NCI-H748 treated with DMSO at 0.1 percent for 48 hours (cell line): ENCODE measurements at regions not wholly inside any gene's neighbourhood (a gene's known extent, or its start where the extent isn't known, plus 50 kb on each side); places are given as distances from the start of the nearest gene placed in this dataset.

Experiments used
- DNase-seq: peaks from one replicate; lab custom pipeline; 2025; lab: John Stamatoyannopoulos, UW

- DNase-seq = no peak
Observed at GRCh38 chr13:73934771-73935170, 199.4 kb downstream of the KLF12 start.

DNA sequence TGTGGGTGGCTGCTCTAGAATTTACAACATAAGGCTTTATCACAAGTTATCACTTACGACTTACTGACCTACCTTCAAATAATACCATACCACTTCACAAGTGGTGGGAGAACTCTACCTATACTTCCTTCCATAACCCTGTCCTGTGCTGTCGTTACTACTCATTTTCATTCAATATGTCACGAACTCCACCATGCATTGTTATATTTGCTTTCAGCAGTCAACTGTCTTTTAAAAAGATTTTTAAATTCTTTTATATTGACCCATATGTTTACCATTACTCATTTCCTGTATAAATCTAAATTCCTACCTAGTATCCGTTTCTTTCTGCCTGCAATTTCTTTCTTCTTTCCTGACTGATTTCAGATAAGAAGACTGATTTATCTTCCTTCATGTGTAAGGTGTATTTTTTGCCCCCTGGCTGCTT is 200.0 kb downstream of the KLF12 start:
- DNase-seq = no peak

DNA sequence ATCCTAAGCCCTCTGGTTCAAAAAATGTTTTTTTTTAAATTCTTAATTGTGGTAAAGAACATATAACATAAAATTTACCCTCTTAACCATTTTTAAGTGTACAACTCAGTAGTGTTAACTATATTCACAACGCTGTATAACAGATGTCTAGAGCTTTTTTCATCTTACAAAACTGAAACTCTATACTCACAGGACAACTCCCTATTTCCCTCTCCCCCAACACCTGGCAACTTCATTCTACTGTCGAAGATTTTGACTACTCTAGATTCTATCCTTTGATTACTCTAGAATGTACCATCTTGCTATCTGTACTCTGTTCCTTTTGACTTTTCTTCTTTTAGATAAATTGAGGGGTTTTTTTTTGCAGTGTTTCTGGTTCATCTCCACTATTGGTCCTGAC is 200.4 kb downstream of the KLF12 start:
- DNase-seq = no peak

- no peak for DNase-seq
Observed at GRCh38 chr13:73932091-73932490, 202.1 kb downstream of the KLF12 start.

DNA sequence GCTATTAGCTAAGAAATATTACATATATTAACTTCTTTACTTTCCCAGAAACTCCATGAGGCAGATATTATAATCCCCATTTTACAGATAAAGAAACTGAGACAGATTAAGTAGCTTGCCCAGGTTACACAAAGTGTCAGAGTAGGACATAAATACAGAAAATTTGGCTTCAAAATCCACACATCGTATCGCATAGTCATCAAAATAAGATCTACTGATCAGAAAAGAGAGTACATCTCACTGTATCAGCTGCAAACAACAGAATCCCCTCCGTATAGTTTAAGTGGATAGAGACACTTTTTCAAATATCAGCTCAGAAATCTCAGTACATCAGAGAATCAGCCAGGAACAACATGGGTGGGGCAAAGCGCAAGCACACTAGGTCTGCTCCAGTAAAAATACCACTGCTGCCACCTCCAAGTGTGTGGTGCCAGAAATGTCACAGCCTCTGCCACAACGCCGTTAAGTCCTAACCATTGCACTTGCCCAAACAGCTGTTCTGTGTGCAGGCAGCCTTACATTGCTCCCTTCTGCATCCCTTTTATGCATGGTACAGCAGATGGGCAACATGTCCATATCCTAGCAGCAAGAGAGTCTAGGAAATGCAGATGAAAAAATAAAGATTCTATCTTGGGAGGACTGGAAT is 204.8 kb downstream of the KLF12 start:
- DNase-seq = no peak

DNA sequence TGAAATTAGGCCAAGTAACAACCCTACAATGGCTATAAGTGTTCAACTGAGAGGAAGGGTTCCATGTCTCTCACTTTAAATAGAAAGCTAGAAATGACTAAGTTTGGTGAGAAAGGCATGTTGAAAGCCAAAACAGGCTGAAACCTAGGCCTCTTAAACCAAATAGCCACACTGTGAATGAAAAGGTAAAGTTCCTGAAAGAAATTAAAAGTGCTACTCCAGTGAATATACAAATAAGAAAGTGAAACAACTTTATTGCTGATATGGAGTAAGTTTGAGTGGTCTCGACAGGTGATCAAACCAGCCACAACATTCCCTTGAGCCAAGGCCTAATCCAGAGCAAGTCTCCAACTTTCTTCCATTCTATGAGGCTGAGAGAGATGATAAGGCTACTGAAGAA is 209.6 kb downstream of the KLF12 start:
- DNase-seq = no peak

DNA sequence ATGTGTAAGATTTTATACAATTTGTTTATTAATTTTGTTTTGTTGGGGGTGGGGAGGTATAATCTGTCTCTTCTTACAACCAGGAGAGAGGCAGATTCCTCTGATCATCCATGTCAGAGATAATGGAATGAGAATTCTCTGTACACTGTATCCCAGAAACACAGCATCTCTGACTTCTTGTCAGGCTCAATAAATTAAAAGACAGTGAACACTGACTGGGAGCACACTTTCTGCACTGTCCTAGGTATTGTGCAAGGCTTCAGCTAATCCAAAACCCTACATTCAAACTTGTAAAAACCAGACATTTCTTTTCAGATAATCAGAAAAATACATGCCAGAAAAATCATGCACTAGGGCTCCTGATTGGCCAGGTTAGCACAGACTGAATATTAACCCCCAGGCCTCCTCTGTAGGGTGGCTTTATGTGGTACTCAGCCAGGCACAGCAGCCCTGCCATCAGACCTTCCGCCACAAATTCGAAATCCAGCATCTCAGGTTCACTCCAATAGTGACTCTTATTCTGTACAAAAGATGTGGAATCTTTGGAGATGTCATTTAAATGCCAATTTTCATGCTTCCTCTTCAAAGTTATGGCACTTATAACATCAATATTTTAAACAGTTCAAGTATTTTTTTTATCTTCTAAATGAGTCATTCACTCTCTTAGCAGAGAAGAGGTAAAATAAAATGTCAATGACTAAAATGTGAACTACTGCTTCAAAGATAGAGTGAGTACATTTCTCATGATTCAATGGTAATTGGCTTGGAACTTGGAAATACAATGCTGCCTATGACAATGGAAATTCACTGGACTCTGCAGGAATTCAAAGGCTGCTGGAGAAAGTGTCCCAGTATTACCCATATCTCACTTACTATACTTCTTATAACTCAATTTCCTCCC is 211.5 kb downstream of the KLF12 start:
- no peak for DNase-seq

DNA sequence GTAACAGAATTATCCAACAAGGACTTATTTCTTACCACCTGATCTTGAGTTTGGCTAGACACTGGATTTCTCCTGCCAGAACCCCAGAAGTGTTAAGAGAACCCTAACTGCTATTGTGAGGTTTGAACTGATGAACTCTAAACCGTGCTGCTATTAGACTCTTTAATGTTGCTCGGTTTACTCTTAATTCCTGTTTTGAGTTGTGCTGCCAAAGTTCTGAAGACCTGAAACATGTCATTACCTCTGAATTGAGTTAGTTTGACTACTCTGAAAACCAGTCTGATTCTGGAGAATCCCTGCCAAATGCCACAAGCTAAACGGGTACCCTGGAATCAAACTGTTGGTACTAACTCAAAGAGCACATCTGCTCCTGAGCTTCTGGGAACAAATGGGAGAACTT is 215.5 kb downstream of the KLF12 start:
- DNase-seq = no peak

- no peak for DNase-seq
Observed at GRCh38 chr13:73913751-73914518, 220.3 kb downstream of the KLF12 start.

GRCh38 chr13:73913079-73913740 is 221.0 kb downstream of the KLF12 start:
- DNase-seq = no peak

- DNase-seq = no peak
Observed at GRCh38 chr13:73911361-73911760, 222.8 kb downstream of the KLF12 start.

DNA sequence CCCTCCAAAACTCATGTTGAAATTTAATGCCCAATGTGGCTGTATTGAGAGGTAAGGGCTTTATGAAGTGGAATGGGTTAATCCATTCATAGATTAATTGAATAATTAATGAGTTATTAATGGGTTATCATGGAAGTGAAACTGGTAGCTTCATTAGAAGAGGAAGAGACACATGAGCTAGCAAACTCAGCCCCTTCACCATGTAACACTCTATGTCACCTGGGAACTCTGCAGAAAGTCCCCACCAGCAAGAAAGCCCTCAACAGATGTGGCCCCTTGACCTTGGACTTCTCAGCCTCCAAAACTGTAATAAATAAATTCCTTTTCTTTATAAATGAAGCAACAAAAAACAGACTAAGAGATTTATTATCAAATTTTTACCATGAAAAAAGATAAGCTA is 223.5 kb downstream of the KLF12 start:
- DNase-seq = no peak

- no peak for DNase-seq
Observed at GRCh38 chr13:73908809-73909208, 225.4 kb downstream of the KLF12 start.

DNA sequence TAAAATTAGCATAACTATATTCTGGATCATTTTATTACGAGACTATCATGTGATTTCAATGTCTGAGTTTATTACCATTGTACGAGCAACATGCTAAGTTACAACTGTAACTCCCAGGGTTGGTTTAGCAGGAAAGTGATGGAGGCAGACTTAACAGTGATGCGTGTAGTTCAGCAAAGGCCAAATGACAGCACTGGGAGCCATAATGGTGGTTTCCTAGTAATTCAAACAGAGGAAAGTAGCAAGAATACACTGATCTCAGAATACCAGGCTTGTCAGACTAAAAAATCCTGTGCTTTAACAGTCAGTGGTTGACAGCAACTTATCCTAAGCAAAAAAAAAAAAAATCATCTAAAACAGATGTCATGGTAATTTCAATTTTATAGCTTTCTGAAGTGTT is 229.6 kb downstream of the KLF12 start:
- DNase-seq = no peak

DNA sequence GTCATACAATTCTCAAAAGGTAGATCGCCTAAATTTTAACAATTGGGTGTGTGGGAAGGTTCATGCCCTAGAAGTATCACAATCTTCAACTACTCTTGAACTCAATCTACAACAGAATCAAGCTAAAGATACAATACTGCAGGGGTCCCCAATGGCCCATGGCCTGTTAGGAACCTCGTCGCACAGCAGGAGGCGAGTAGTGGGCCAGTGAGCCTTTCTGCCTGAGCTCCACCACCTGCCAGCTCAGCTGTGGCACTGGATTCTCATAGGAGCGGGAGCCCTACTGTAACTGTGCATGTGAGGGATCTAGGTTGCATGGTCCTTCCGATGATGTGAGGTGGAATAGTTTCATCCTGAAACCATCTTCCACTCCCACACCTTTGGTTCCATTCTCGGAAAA is 230.6 kb downstream of the KLF12 start:
- no peak for DNase-seq

DNA sequence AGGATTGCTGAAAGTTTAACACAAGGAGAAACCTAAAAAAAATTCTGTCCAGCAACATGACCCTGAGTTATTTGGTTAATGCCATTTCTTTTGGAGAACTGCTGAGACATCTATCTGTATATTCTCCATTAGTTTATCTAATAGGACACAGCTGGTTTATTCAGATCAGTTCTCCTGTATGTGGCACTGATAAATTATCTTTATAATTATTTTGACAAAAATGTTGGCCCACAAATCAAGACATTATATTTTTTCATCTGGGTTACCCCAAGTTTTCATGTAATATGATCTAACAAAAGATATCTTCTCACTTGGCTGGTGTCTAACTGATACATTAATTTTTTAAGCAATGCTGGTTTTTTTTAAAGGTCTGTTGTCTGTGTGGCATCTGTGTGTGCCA is 231.4 kb downstream of the KLF12 start:
- no peak for DNase-seq

DNA sequence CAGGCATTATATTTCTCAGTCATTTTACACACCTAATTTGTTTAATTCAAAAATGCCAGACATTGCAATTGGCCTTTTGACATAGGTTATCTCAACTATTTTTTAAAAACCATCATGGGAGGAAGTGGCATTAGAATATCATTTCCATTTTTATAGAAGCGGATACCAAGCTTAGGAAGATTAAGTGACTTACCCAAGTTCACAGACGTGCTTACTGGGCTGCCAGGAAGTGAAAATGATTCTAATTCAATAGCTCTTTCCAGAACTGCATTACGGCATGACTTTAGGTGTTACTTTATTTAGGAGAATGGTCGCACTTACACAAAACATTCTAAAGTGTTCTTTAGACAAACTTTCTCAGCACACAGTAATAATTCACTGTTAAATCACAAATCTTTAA is 231.9 kb downstream of the KLF12 start:
- DNase-seq = no peak

GRCh38 chr13:73901324-73902068 is 232.7 kb downstream of the KLF12 start:
- no peak for DNase-seq

DNA sequence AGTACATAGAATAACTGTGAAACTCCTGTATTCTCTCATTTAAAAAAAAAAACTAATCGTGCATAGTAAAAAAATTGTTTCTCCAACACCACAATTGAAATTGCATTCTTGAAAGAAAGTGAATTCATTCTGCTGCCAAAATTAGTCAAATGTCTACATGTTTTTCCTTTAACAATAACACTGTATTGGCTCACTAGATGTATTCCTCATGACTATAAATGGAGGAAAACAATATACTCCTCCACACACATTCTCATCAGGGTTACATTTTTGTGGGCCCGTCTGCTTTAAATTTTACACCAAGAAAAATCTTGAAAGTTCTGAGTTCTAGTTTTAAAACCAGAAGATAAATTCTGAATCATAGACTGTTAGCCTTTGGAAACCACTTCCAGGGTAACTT is 233.6 kb downstream of the KLF12 start:
- no peak for DNase-seq

DNA sequence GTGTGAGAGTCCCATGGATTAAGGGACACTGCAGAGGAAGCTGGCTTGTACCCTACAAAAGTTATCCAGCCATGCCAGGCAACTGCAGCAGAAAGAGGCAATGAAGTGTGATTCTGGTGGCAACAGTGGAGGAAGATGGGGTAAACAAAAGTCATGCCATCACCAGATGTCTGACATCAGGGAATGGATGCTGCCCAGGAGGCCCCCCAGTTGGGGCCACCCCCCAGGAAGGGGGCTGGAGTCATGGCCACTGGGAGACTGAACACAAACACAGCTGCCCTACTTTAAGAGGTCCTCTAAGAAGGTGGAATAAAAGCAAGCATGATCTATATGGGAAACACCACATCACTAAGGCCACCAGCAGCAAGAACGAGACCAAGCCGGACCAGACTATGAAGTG is 235.3 kb downstream of the KLF12 start:
- DNase-seq = no peak

- no peak for DNase-seq
Observed at GRCh38 chr13:73898276-73898675, 235.9 kb downstream of the KLF12 start.
